OCI-LY3 (cell line): ENCODE measurements at regions not wholly inside any gene's neighbourhood (a gene's known extent, or its start where the extent isn't known, plus 50 kb on each side); places are given as distances from the start of the nearest gene placed in this dataset.
"Not testable (repeated sequence)": the region's sequence is repeated elsewhere in the genome, so short reads cannot be mapped to it uniquely, and the experiment has no call there.

Source experiments
- H2AFZ ChIP-seq: fragments of 200-600, 300-600 bp; shearing (Covaris generic); 2 replicates; pipeline ENCODE4 v1.6.0; 2014; ENCODE audit warnings: antibody characterized with exemption, low read depth, low read length
- H3K27ac ChIP-seq: fragments of 200-600, 300-600 bp; sonication (generic); 2 replicates; pipeline ENCODE4 v1.5.1; 2014; ENCODE audit warnings: mild to moderate bottlenecking, low read length, moderate library complexity, mixed read lengths
- H3K27me3 ChIP-seq: fragments of 200-600, 300-600 bp; sonication (generic); 2 replicates; pipeline ENCODE4 v1.6.1; 2014; ENCODE audit warnings: low read depth, low read length, mixed read lengths
- H3K36me3 ChIP-seq: fragments of 200-600, 300-600 bp; sonication (generic); replicated peaks from 2 replicates; pipeline ENCODE3; 2014; ENCODE audit warnings: low read depth, low read length, mixed read lengths
- H3K4me1 ChIP-seq: fragments of 300-600, 200-600 bp; sonication (generic); 2 replicates; pipeline ENCODE4 v1.6.1; 2014; ENCODE audit warnings: low read length, mixed read lengths
- H3K4me2 ChIP-seq: fragments of 200-600, 300-600 bp; sonication (generic); 2 replicates; pipeline ENCODE4 v1.6.1; 2014; ENCODE audit warnings: low read length, mixed read lengths
- H3K4me3 ChIP-seq: fragments of 300-600, 200-600 bp; sonication (generic); 2 replicates; pipeline ENCODE4 v1.5.1; 2014; ENCODE audit warnings: antibody characterized with exemption, mild to moderate bottlenecking, low read length, moderate library complexity
- H3K79me2 ChIP-seq: fragments of 300-600, 200-600 bp; shearing (Covaris generic); 2 replicates; pipeline ENCODE4 v1.6.1; 2014; ENCODE audit warnings: mild to moderate bottlenecking, low read length, mixed read lengths
- H3K9ac ChIP-seq: fragments of 300-600, 200-600 bp; shearing (Covaris generic); 2 replicates; pipeline ENCODE4 v1.6.0; 2014; ENCODE audit warnings: mild to moderate bottlenecking, low read length, moderate library complexity
- H3K9me3 ChIP-seq: fragments of 200-600, 300-600 bp; shearing (Covaris generic); 2 replicates; pipeline ENCODE4 v1.6.1; 2014; ENCODE audit warnings: low read length, mixed read lengths; ENCODE audit not compliant: insufficient read depth
- H4K20me1 ChIP-seq: fragments of 200-600, 300-600 bp; sonication (generic); 2 replicates; pipeline ENCODE4 v1.6.1; 2016; ENCODE audit warnings: low read length, mixed read lengths; ENCODE audit not compliant: insufficient read depth
- EZH2phosphoT487 ChIP-seq: fragments of 200-600 bp; shearing (Covaris generic); IDR thresholded peaks from 2 replicates; pipeline ENCODE4 v1.6.1; 2018; ENCODE audit warnings: antibody characterized with exemption, mixed run types, low read depth
- TF ChIP-seq, protein P1 (sequence below): fragments of 200-600, 300-600 bp; sonication (generic); IDR thresholded peaks from 2 replicates; pipeline ENCODE4 v1.5.1; 2014; ENCODE audit warnings: antibody characterized with exemption, low read length, low read depth

- Histone ChIP-seq H3K9ac (peak overlapping the region; percentile 51), H3K4me3 (peak overlapping the region; percentile 71), H3K4me1 (peaks cover 41% of the 10 kb centered on the region)
These were observed 54.2 kb upstream of the SEC14L1 start for GRCh38 chr17:77086433-77087010.

GRCh38 chr17:77087650-77088454 lies 52.9 kb upstream of the SEC14L1 start:
- peak overlapping the region; percentile 100 for H3K9ac ChIP-seq
- peaks cover 35% of the 10 kb centered on the region for H3K4me1 ChIP-seq
- no peak for TF ChIP-seq EZH2phosphoT487
- TF ChIP-seq, protein P1, sequence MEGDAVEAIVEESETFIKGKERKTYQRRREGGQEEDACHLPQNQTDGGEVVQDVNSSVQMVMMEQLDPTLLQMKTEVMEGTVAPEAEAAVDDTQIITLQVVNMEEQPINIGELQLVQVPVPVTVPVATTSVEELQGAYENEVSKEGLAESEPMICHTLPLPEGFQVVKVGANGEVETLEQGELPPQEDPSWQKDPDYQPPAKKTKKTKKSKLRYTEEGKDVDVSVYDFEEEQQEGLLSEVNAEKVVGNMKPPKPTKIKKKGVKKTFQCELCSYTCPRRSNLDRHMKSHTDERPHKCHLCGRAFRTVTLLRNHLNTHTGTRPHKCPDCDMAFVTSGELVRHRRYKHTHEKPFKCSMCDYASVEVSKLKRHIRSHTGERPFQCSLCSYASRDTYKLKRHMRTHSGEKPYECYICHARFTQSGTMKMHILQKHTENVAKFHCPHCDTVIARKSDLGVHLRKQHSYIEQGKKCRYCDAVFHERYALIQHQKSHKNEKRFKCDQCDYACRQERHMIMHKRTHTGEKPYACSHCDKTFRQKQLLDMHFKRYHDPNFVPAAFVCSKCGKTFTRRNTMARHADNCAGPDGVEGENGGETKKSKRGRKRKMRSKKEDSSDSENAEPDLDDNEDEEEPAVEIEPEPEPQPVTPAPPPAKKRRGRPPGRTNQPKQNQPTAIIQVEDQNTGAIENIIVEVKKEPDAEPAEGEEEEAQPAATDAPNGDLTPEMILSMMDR = no peak
- H3K4me2 ChIP-seq = peak overlapping the region; percentile 86
- peak overlapping the region; percentile 97 for H2AFZ ChIP-seq
- H3K9me3 ChIP-seq = no peaks in the 10 kb centered on the region
- H4K20me1 ChIP-seq = no peaks in the 10 kb centered on the region
- peaks cover 22% of the 10 kb centered on the region for H3K36me3 ChIP-seq
- peak overlapping the region; percentile 84 for H3K27ac ChIP-seq
- peak overlapping the region; percentile 98 for H3K4me3 ChIP-seq
- H3K27me3 ChIP-seq = no peaks in the 10 kb centered on the region
- H3K79me2 ChIP-seq = peaks cover 48% of the 10 kb centered on the region

More at GRCh38 chr17:77086433-77087010, 54.2 kb upstream of the SEC14L1 start:
- TF ChIP-seq, protein P1 = peak; percentile 82
- no peak for TF ChIP-seq EZH2phosphoT487
- peaks cover 13% of the 10 kb centered on the region for H3K36me3 ChIP-seq
- peak overlapping the region; percentile 86 for H3K4me2 ChIP-seq
- peaks cover 37% of the 10 kb centered on the region for H3K79me2 ChIP-seq
- H3K9me3 ChIP-seq = no peaks in the 10 kb centered on the region
- H4K20me1 ChIP-seq = no peaks in the 10 kb centered on the region
- H2AFZ ChIP-seq = peak overlapping the region; percentile 100
- H3K27me3 ChIP-seq = no peaks in the 10 kb centered on the region
- H3K27ac ChIP-seq = no peak overlapping the region

- peaks cover 29% of the 10 kb centered on the region for H3K36me3 ChIP-seq
- peak overlapping the region; percentile 100 for H3K9ac ChIP-seq
- peak overlapping the region; percentile 86 for H3K4me2 ChIP-seq
- H3K79me2 ChIP-seq = peaks cover 56% of the 10 kb centered on the region
- peaks cover 32% of the 10 kb centered on the region for H3K4me1 ChIP-seq
- no peaks in the 10 kb centered on the region for H3K9me3 ChIP-seq
- peak overlapping the region; percentile 97 for H2AFZ ChIP-seq
- H4K20me1 ChIP-seq = no peaks in the 10 kb centered on the region
- peak overlapping the region; percentile 84 for H3K27ac ChIP-seq
- H3K4me3 ChIP-seq = peak overlapping the region; percentile 98
- TF ChIP-seq EZH2phosphoT487 = no peak
- TF ChIP-seq, protein P1 = peak; percentile 37
- no peaks in the 10 kb centered on the region for H3K27me3 ChIP-seq
These were observed 52.2 kb upstream of the SEC14L1 start for GRCh38 chr17:77088455-77089123.

- H4K20me1 ChIP-seq = no peaks in the 10 kb centered on the region
- H2AFZ ChIP-seq = no peak overlapping the region
- TF ChIP-seq, protein P1 = no peak
- TF ChIP-seq EZH2phosphoT487 = no peak
- H3K27ac ChIP-seq = peak overlapping the region; percentile 84
- H3K4me2 ChIP-seq = peak overlapping the region; percentile 86
- no peaks in the 10 kb centered on the region for H3K9me3 ChIP-seq
- H3K9ac ChIP-seq = peak overlapping the region; percentile 100
- H3K4me1 ChIP-seq = peaks cover 32% of the 10 kb centered on the region
- H3K36me3 ChIP-seq = peaks cover 33% of the 10 kb centered on the region
- H3K79me2 ChIP-seq = peaks cover 60% of the 10 kb centered on the region
- H3K4me3 ChIP-seq = peak overlapping the region; percentile 98
- no peaks in the 10 kb centered on the region for H3K27me3 ChIP-seq
These were observed 51.7 kb upstream of the SEC14L1 start for GRCh38 chr17:77089124-77089490.

DNA sequence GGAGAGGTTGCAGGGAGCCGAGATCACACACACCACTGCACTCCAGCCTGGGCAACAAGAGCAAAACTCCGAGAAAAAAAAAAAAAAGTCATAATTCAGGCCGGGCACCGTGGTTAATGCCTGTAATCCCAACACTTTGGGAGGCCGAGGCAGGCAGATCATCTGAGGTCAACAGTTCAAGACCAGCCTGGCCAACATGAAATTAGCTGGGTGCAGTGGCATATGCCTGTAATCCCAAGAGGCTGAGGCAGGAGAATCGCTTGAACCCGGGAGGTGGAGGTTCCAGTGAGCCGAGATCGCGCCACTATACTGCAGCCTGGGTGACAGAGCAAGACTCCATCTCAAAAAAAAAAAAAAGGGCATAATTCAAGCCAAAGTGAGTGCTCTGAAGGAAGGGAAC lies 50.8 kb upstream of the SEC14L1 start:
- peaks cover 36% of the 10 kb centered on the region for H3K36me3 ChIP-seq
- H3K4me1 ChIP-seq = peaks cover 32% of the 10 kb centered on the region
- not testable (repeated sequence) for H4K20me1 ChIP-seq

More for the DNA sequence above, 50.8 kb upstream of the SEC14L1 start:
- Histone ChIP-seq H3K79me2 (peaks cover 60% of the 10 kb centered on the region), H3K4me2 (peak overlapping the region; percentile 86), H3K9ac (peak overlapping the region; percentile 100; the same call in 1 of the 2 replicates), H3K4me3 (peak overlapping the region; percentile 98), H3K27ac (peak overlapping the region; percentile 84)
- H2AFZ ChIP-seq, H3K27me3 ChIP-seq, H3K9me3 ChIP-seq: not testable (repeated sequence)
